ENCODE measurements at regions not wholly inside any gene's neighbourhood (a gene's known extent, or its start where the extent isn't known, plus 50 kb on each side); places are given as distances from the start of the nearest gene placed in this dataset.

GRCh38 chr1:105326886-105327285 lies 1577.2 kb downstream of the AMY1C start:
- TF ChIP-seq REST (IDR thresholded peaks at IDR 0.05; ENCODE audit: insufficient read depth in 1 of 2, low read depth in 2 of 2, low read length in 2 of 2), result no peak
- no peak for TF ChIP-seq SIN3A (IDR thresholded peaks at IDR 0.05; ENCODE audit: borderline replicate concordance, insufficient read depth, low read length)
- no peak for TF ChIP-seq TAF1 (IDR thresholded peaks at IDR 0.05; ENCODE audit: borderline replicate concordance, insufficient read depth, low read length)
